ENCODE measurements at regions not wholly inside any gene's neighbourhood (a gene's known extent, or its start where the extent isn't known, plus 50 kb on each side); places are given as distances from the start of the nearest gene placed in this dataset.

DNA sequence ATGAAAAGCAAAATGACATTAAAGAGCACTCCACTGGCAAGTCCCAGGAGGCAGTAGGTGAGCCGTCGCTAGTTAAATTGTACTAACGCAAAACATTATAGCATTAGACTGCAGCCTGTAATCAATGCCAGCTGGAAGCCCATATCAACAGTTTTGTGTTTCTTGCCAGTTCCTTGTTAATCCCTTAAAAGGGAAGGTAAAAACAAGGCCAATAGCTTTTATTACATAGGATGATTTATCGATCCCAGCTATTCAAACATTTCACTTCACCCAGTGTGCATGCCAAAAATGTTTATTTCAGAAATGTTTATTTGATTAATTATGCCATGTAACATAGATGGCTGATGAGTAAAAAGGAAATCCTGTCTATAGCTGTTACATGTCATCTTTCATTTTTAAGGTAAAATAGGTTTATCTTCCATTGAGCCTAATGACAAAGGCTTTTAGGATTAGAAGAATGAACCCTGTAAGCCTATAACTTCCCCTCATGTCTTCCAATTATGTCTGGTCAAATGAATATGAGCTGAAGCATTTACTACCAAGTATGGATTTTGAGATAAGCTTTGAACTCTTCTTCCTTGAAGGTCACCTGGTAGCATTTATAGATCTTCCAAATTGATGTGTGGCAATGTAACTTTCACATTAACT is 591.2 kb downstream of the RNF144A start:
- TF ChIP-seq, protein P1, sequence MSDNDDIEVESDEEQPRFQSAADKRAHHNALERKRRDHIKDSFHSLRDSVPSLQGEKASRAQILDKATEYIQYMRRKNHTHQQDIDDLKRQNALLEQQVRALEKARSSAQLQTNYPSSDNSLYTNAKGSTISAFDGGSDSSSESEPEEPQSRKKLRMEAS (IDR thresholded peaks at IDR 0.05) = no peak
- TF ChIP-seq EGR1 (IDR thresholded peaks at IDR 0.05; ENCODE audit: low read depth) (no peak), SP1 (IDR thresholded peaks at IDR 0.05; ENCODE audit: low read depth) (no peak), CBX3 (IDR thresholded peaks at IDR 0.05; ENCODE audit: low read depth) (no peak), JUND (IDR thresholded peaks at IDR 0.05) (no peak), ELF1 (IDR thresholded peaks at IDR 0.05; ENCODE audit: borderline replicate concordance, low read depth) (no peak), SRF (IDR thresholded peaks at IDR 0.05; ENCODE audit: low read depth) (no peak), EZH2phosphoT487 (IDR thresholded peaks at IDR 0.05; ENCODE audit: borderline replicate concordance) (no peak), FOSL1 (IDR thresholded peaks at IDR 0.05; ENCODE audit: low read depth) (no peak), ZNF274 (IDR thresholded peaks at IDR 0.05; ENCODE audit: low read depth, low read length) (no peak)
- TF ChIP-seq, protein P2, sequence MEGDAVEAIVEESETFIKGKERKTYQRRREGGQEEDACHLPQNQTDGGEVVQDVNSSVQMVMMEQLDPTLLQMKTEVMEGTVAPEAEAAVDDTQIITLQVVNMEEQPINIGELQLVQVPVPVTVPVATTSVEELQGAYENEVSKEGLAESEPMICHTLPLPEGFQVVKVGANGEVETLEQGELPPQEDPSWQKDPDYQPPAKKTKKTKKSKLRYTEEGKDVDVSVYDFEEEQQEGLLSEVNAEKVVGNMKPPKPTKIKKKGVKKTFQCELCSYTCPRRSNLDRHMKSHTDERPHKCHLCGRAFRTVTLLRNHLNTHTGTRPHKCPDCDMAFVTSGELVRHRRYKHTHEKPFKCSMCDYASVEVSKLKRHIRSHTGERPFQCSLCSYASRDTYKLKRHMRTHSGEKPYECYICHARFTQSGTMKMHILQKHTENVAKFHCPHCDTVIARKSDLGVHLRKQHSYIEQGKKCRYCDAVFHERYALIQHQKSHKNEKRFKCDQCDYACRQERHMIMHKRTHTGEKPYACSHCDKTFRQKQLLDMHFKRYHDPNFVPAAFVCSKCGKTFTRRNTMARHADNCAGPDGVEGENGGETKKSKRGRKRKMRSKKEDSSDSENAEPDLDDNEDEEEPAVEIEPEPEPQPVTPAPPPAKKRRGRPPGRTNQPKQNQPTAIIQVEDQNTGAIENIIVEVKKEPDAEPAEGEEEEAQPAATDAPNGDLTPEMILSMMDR (IDR thresholded peaks at IDR 0.05 in 2 of 3, conservative IDR thresholded peaks at IDR 0.05 in 1 of 3; ENCODE audit: borderline replicate concordance in 1 of 3, insufficient read depth in 1 of 3, low read depth in 2 of 3, low read length in 2 of 3) = no peak
- TF ChIP-seq, protein P3, sequence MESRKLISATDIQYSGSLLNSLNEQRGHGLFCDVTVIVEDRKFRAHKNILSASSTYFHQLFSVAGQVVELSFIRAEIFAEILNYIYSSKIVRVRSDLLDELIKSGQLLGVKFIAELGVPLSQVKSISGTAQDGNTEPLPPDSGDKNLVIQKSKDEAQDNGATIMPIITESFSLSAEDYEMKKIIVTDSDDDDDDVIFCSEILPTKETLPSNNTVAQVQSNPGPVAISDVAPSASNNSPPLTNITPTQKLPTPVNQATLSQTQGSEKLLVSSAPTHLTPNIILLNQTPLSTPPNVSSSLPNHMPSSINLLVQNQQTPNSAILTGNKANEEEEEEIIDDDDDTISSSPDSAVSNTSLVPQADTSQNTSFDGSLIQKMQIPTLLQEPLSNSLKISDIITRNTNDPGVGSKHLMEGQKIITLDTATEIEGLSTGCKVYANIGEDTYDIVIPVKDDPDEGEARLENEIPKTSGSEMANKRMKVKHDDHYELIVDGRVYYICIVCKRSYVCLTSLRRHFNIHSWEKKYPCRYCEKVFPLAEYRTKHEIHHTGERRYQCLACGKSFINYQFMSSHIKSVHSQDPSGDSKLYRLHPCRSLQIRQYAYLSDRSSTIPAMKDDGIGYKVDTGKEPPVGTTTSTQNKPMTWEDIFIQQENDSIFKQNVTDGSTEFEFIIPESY (IDR thresholded peaks at IDR 0.05; ENCODE audit: extremely low read depth, insufficient replicate concordance, low read length) = no peak
- Histone ChIP-seq H3K4me3 (replicated peaks in 1 of 2; ENCODE audit: low read depth in 1 of 2, low read length in 2 of 2) (no peak overlapping the region), H3K9ac (ENCODE audit: low read length) (no peak overlapping the region), H3K27me3 (ENCODE audit: insufficient read depth, low read length) (no peaks in the 10 kb centered on the region; the same call in 1 of the 2 replicates), H4K20me1 (ENCODE audit: insufficient read depth) (no peaks in the 10 kb centered on the region), H3K9me3 (ENCODE audit: control insufficient read depth in 1 of 2, insufficient read depth in 1 of 2, low read depth in 1 of 2, low read length in 2 of 2) (no peaks in the 10 kb centered on the region), H2AFZ (ENCODE audit: low read depth, low read length, poor library complexity, severe bottlenecking) (no peak overlapping the region), H3K9me2 (ENCODE audit: insufficient read depth) (no peaks in the 10 kb centered on the region), H3K27ac (ENCODE audit: low read depth, low read length) (no peak overlapping the region), H3K79me2 (ENCODE audit: insufficient read depth, low read length) (no peaks in the 10 kb centered on the region), H3K4me2 (ENCODE audit: low read length) (no peak overlapping the region), H3K4me1 (ENCODE audit: control insufficient read depth in 1 of 2, insufficient read depth in 2 of 2, low read length in 2 of 2) (no peaks in the 10 kb centered on the region), H3K36me3 (ENCODE audit: control insufficient read depth in 1 of 2, insufficient read depth in 2 of 2, low read length in 2 of 2) (no peaks in the 10 kb centered on the region)
- CTCF ChIA-PET = no interaction called here
- RAD21 ChIA-PET (ENCODE audit: low non-redundant PET in 1 of 2, low total read pairs in 2 of 2, uncharacterized antibody in 2 of 2, unreplicated experiment in 2 of 2) = no interaction called here
- POLR2A ChIA-PET = no interaction called here
- DNase-seq (ENCODE audit: low read depth, low spot score) = no peak
- no peak for ATAC-seq
- no TSS peak for BruUV-seq (replicated peaks)
- intact Hi-C loops (cut with micrococcal nuclease) = no loop called here
